ENCODE measurements at regions not wholly inside any gene's neighbourhood (a gene's known extent, or its start where the extent isn't known, plus 50 kb on each side); places are given as distances from the start of the nearest gene placed in this dataset.

GRCh38 chrX:20637351-20637750, 370.6 kb upstream of the RPS6KA3 start:
- in situ Hi-C loops (cut with MboI; ENCODE audit: low pct_unique_long_range_greater_than_20kb in 2 of 9, low sequenced_read_pairs in 9 of 9, unreplicated experiment in 9 of 9): no loop called here
- no peak overlapping the region for H3K4me3 ChIP-seq
- no peak overlapping the region for H3K27ac ChIP-seq
- no peak for ATAC-seq (replicated peaks in 6 of 8)
- no peaks in the 10 kb centered on the region for H3K4me1 ChIP-seq (replicated peaks in 1 of 2)
- 43 to 100% (median 79%) methylated on average over 1 to 2 of the region's 2 CpGs; no CpG with 5 or more reads in 6 of the 10 experiments for WGBS, 10 experiments

DNA sequence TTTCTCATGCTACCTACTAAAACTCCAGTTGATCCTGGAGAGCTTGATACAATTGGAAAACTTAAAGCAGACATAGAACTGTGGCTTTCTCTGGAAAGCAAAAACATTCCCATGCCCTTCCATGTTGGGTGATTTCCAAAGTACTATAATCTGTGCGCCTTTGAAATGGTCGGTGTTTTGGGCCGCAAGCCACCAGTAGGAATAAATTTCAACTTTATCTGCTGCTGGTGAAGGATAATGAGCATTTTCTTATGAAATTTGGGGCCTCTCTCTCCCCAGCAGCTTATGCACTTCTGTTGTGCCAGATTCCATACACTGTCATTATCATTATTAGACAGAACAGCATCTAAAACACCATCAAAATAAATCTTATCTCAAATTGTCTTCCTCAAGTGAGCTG, 366.7 kb upstream of the RPS6KA3 start:
- no peak overlapping the region for H3K4me3 ChIP-seq
- H3K4me1 ChIP-seq (replicated peaks in 1 of 2): no peaks in the 10 kb centered on the region
- WGBS, 10 experiments: 83 to 100% methylated on average over 1 to 3 of the region's 3 CpGs; no CpG with 5 or more reads in 8 of the 10 experiments
- ATAC-seq (replicated peaks in 6 of 8): no peak
- no peak overlapping the region for H3K27ac ChIP-seq
- in situ Hi-C loops (cut with MboI; ENCODE audit: low pct_unique_long_range_greater_than_20kb in 2 of 9, low sequenced_read_pairs in 9 of 9, unreplicated experiment in 9 of 9): no loop called here

DNA sequence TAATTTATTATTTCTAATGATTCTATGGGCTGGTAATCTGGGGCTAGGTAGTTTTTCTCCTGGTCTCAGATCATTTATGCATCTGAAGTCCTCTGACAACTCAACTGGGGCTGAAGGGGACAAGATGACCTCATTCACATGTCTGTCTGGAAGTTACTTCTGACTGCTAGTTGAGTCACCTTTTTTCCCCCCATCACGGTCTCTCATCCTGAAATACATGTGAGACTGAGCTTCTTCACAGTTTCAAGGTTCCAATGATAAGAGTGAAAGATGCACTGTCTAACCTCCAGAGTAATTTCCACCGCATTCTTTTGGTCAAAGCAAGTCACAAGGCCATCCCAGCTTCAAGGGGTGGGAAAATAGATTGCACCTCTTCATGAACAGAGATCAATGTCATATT, 356.7 kb upstream of the RPS6KA3 start:
- no peak overlapping the region for H3K27ac ChIP-seq
- no peak for ATAC-seq (replicated peaks in 6 of 8)
- WGBS, 10 experiments: 44 to 100% methylated on average over 1 to 2 of the region's 2 CpGs; no CpG with 5 or more reads in 8 of the 10 experiments
- H3K4me1 ChIP-seq (replicated peaks in 1 of 2): no peaks in the 10 kb centered on the region
- in situ Hi-C loops (cut with MboI; ENCODE audit: low pct_unique_long_range_greater_than_20kb in 2 of 9, low sequenced_read_pairs in 9 of 9, unreplicated experiment in 9 of 9): no loop called here
- no peak overlapping the region for H3K4me3 ChIP-seq

DNA sequence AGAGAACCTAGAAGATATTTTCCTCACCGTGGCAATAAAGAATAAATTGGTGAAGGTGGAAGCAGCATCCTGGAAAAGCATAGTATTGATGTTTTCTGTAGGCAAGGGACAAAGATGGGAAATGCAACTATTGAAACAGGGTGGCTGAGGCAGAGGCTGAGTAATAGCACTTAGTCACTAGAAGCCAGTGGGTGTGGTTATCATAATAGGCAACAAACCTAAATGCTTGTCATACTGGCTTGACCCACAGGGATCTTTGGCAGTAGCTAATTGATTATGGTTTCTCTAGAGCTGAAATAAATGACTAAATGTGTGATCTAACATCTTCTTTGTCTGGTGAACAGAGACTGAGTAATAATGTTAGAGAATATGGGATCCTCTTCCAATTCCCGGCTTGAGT, 353.6 kb upstream of the RPS6KA3 start:
- peak in 4 of 8 experiments; percentile 47 to 97 (median 74) for ATAC-seq (replicated peaks in 6 of 8)
- Histone ChIP-seq H3K4me1 (replicated peaks in 1 of 2) (no peaks in the 10 kb centered on the region), H3K4me3 (no peak overlapping the region), H3K27ac (no peak overlapping the region)
- in situ Hi-C loops (cut with MboI; ENCODE audit: low pct_unique_long_range_greater_than_20kb in 2 of 9, low sequenced_read_pairs in 9 of 9, unreplicated experiment in 9 of 9): no loop called here
- 0 to 100% (median 27%) methylated on average over 1 of the region's 2 CpGs; no CpG with 5 or more reads in 6 of the 10 experiments for WGBS, 10 experiments

- ATAC-seq (replicated peaks in 6 of 8): no peak
- in situ Hi-C loops (cut with MboI; ENCODE audit: low pct_unique_long_range_greater_than_20kb in 2 of 9, low sequenced_read_pairs in 9 of 9, unreplicated experiment in 9 of 9): no loop called here
- H3K4me3 ChIP-seq: no peak overlapping the region
- WGBS, 10 experiments: 54 to 60% methylated on average over 1 to 2 of the region's 3 CpGs; no CpG with 5 or more reads in 8 of the 10 experiments
- no peaks in the 10 kb centered on the region for H3K4me1 ChIP-seq (replicated peaks in 1 of 2)
- H3K27ac ChIP-seq: no peak overlapping the region
These were observed 343.3 kb upstream of the RPS6KA3 start for GRCh38 chrX:20609916-20610415.

- no peak for ATAC-seq (replicated peaks in 6 of 8)
- Histone ChIP-seq H3K4me3 (no peak overlapping the region), H3K27ac (no peak overlapping the region), H3K4me1 (replicated peaks in 1 of 2) (peaks cover 0 to 2% of the 10 kb centered on the region in 2 donors)
- WGBS, 10 experiments: 0 to 80% (median 37%) methylated on average over 1 to 4 of the region's 4 CpGs; no CpG with 5 or more reads in 5 of the 10 experiments
- in situ Hi-C loops (cut with MboI; ENCODE audit: low pct_unique_long_range_greater_than_20kb in 2 of 9, low sequenced_read_pairs in 9 of 9, unreplicated experiment in 9 of 9): no loop called here
These were observed 340.1 kb upstream of the RPS6KA3 start for GRCh38 chrX:20606831-20607230.

DNA sequence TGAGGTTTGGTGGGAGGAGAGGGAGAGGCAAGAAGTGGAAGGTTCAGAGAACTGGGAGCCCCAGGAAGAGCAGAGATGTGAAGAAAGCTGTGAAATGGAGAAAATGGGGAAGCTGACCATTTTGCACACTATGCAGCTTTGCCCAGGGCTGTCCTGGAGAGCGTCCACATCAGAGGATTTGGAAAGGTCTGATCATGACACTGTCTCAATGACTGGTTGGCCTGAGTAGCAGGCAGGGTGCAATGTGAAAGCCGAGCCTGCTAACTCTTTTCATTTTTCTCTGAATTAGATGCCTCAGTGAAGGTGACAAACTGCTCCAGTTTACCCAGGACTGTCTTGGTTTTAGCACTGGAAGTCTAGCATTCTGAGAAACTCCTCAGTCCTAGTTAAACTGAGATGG, 330.1 kb upstream of the RPS6KA3 start:
- Histone ChIP-seq H3K4me3 (no peak overlapping the region), H3K4me1 (replicated peaks in 1 of 2) (no peaks in the 10 kb centered on the region), H3K27ac (no peak overlapping the region)
- in situ Hi-C loops (cut with MboI; ENCODE audit: low pct_unique_long_range_greater_than_20kb in 2 of 9, low sequenced_read_pairs in 9 of 9, unreplicated experiment in 9 of 9): no loop called here
- WGBS, 10 experiments: 43 to 67% methylated on average over 1 to 2 of the region's 2 CpGs; no CpG with 5 or more reads in 8 of the 10 experiments
- ATAC-seq (replicated peaks in 6 of 8): peak in 1 of 8 experiments; percentile 14

DNA sequence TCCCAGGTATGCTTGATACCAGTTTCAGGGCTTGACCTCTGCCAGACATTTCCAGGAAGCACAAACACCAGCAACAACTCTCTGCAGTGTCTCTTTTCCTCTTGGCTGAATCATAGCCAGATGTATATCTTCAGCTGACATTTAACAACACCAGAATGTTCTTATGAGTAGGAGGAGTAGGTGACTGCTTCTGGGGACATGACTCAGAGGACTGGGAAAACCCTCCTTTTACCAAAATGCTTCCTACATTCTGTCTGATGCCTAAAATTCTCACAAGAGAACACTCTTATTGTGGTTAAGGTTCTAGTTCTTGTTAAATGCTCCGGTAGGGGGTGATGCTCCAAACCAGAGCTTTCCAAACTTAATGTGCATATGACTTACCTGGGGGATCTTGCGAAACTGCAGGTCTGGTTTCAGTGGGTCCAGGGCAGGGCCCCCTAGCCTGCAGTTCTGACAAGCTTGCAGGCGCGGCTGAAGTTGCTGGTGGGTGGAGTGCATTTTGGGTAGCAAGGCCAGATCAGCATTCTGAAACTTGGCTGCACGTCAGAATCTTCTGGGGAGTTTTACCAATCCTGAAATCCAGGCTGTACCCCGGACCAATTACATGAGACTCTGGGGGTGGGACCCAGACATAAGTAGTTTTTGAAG, 329.3 kb upstream of the RPS6KA3 start:
- ATAC-seq (replicated peaks in 6 of 8): peak in 3 of 8 experiments; percentile 52 to 84 (median 83)
- Histone ChIP-seq H3K27ac (no peak overlapping the region), H3K4me3 (no peak overlapping the region), H3K4me1 (replicated peaks in 1 of 2) (no peaks in the 10 kb centered on the region)
- in situ Hi-C loops (cut with MboI; ENCODE audit: low pct_unique_long_range_greater_than_20kb in 2 of 9, low sequenced_read_pairs in 9 of 9, unreplicated experiment in 9 of 9): no loop called here
- 0 to 86% (median 26%) methylated on average over 1 to 5 of the region's 6 CpGs; no CpG with 5 or more reads in 6 of the 10 experiments for WGBS, 10 experiments

- Histone ChIP-seq H3K4me1 (replicated peaks in 1 of 2) (no peaks in the 10 kb centered on the region), H3K27ac (no peak overlapping the region), H3K4me3 (no peak overlapping the region)
- in situ Hi-C loops (cut with MboI; ENCODE audit: low pct_unique_long_range_greater_than_20kb in 2 of 9, low sequenced_read_pairs in 9 of 9, unreplicated experiment in 9 of 9): no loop called here
- 29 to 38% methylated on average over 2 of the region's 2 CpGs; no CpG with 5 or more reads in 8 of the 10 experiments for WGBS, 10 experiments
- peak in 4 of 8 experiments; percentile 7 to 25 (median 17) for ATAC-seq (replicated peaks in 6 of 8)
These were observed 328.3 kb upstream of the RPS6KA3 start for GRCh38 chrX:20594985-20595384.

GRCh38 chrX:20593836-20594235, 327.1 kb upstream of the RPS6KA3 start:
- in situ Hi-C loops (cut with MboI; ENCODE audit: low pct_unique_long_range_greater_than_20kb in 2 of 9, low sequenced_read_pairs in 9 of 9, unreplicated experiment in 9 of 9): no loop called here
- no peak overlapping the region for H3K27ac ChIP-seq
- 42 to 100% (median 60%) methylated on average over 1 to 2 of the region's 2 CpGs; no CpG with 5 or more reads in 6 of the 10 experiments for WGBS, 10 experiments
- H3K4me1 ChIP-seq (replicated peaks in 1 of 2): no peaks in the 10 kb centered on the region
- no peak for ATAC-seq (replicated peaks in 6 of 8)
- no peak overlapping the region for H3K4me3 ChIP-seq

- Histone ChIP-seq H3K4me3 (no peak overlapping the region), H3K27ac (no peak overlapping the region), H3K4me1 (replicated peaks in 1 of 2) (no peaks in the 10 kb centered on the region)
- ATAC-seq (replicated peaks in 6 of 8): no peak
- 60 to 100% methylated on average over 1 to 2 of the region's 2 CpGs; no CpG with 5 or more reads in 8 of the 10 experiments for WGBS, 10 experiments
- in situ Hi-C loops (cut with MboI; ENCODE audit: low pct_unique_long_range_greater_than_20kb in 2 of 9, low sequenced_read_pairs in 9 of 9, unreplicated experiment in 9 of 9): no loop called here
These were observed 326.7 kb upstream of the RPS6KA3 start for GRCh38 chrX:20593402-20593801.

DNA sequence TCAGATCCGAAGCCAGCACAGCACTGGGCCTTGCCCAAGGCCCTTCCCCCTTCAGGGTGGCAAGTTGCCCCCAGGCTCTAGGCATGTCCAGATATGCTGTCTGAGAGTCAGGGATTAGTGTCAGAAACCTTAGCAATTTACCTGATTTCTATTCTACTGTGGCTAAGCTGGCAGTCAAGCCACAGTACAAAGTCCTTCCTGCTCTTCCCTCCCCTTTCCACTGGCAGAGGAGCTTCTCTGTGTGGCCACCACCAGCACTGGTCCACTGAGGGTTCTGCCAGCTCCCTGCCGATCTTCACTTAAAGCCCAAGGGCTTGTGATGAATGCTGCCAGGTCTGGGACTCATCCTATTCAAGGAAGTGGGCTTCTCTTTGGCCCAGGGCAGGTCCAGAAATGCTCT, 324.5 kb upstream of the RPS6KA3 start:
- whole genome bisulfite sequencing, 10 experiments: 100% methylated on average over 1 of the region's 2 CpGs; no CpG with 5 or more reads in 8 of the 10 experiments
- H3K27ac ChIP-seq: no peak overlapping the region
- no peak overlapping the region for H3K4me3 ChIP-seq
- no peaks in the 10 kb centered on the region for H3K4me1 ChIP-seq (replicated peaks in 1 of 2)
- in situ Hi-C loops (cut with MboI; ENCODE audit: low pct_unique_long_range_greater_than_20kb in 2 of 9, low sequenced_read_pairs in 9 of 9, unreplicated experiment in 9 of 9): no loop called here
- no peak for ATAC-seq (replicated peaks in 6 of 8)

DNA sequence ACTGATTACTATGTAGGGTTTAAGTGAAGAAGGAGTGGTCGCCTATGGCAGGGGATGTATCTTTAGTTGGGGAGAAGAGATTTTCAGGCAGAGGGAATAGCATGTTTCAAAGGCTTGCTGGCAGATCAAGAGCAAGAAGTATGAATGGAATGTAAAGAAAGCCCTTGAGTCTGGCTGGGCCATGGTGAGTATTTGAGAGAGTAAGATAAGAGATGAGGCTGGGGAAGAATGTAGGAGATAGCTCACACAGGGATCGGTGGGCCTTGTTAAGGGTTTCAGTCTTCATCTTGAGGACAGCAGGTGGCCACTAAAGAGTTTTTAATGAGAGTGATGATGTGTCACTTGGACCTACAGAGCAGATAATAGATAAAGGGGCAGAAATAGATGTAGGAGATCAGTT, 319.1 kb upstream of the RPS6KA3 start:
- no peak overlapping the region for H3K4me3 ChIP-seq
- WGBS, 10 experiments: 17 to 100% (median 60%) methylated on average over 1 to 2 of the region's 2 CpGs; no CpG with 5 or more reads in 5 of the 10 experiments
- H3K4me1 ChIP-seq (replicated peaks in 1 of 2): no peaks in the 10 kb centered on the region
- in situ Hi-C loops (cut with MboI; ENCODE audit: low pct_unique_long_range_greater_than_20kb in 2 of 9, low sequenced_read_pairs in 9 of 9, unreplicated experiment in 9 of 9): no loop called here
- peak in 1 of 8 experiments; percentile 18 for ATAC-seq (replicated peaks in 6 of 8)
- no peak overlapping the region for H3K27ac ChIP-seq

DNA sequence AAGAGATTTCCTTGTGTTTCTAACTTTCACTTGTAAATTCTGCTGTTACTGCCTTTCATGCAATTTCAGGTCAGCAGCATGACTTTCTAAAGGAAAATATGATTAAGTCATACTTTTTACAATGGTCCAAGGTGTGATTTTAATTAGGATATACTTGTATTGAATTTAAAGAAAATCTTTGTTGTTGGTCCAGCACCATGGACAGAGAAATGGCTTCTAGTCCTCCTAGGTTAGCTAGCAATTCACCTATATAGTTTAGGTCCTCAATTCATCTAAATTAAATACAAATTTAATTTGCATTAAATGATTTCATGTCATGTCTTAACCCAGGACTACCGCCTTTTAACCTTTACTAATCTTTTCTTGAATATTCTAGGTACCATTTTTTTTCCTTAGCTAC, 304.9 kb upstream of the RPS6KA3 start:
- ATAC-seq (replicated peaks in 6 of 8): no peak
- H3K4me1 ChIP-seq (replicated peaks in 1 of 2): no peaks in the 10 kb centered on the region
- H3K27ac ChIP-seq: no peak overlapping the region
- no peak overlapping the region for H3K4me3 ChIP-seq
- 20 to 89% (median 54%) methylated on average over 1 of the region's 1 CpG; no CpG with 5 or more reads in 4 of the 10 experiments for WGBS, 10 experiments
- in situ Hi-C loops (cut with MboI; ENCODE audit: low pct_unique_long_range_greater_than_20kb in 2 of 9, low sequenced_read_pairs in 9 of 9, unreplicated experiment in 9 of 9): no loop called here

All from motor neuron (in vitro differentiated cells).